B cell (primary cell): ENCODE measurements at regions not wholly inside any gene's neighbourhood (a gene's known extent, or its start where the extent isn't known, plus 50 kb on each side); places are given as distances from the start of the nearest gene placed in this dataset.

Source experiments
- ATAC-seq: fragments of 200-7000 bp; cut with Tn5 transposase; one replicate; pipeline ENCODE4 v1.10.0; 2021; ENCODE audit warnings: low read depth, mild to moderate bottlenecking, moderate number of reproducible peaks, moderate library complexity
- CTCF ChIA-PET: fragments of 350-600 bp; sonication (Branson Sonifier 250); formaldehyde crosslinking; loops from one replicate; lab custom pipeline; 2021; ENCODE audit warnings: antibody characterized with exemption, inconsistent platforms; lab: Charles Lee
- POLR2A ChIA-PET: fragments of 350-600 bp; sonication (Branson Sonifier 250); formaldehyde crosslinking; loops from one replicate; lab custom pipeline; 2021; ENCODE audit warnings: antibody characterized with exemption; lab: Charles Lee
- DNase-seq: peaks from one replicate; pipeline ENCODE4 v3.0.0; 2013
- H2AFZ ChIP-seq: 2 replicates; pipeline ENCODE4 v1.6.1; 2012; ENCODE audit warnings: mild to moderate bottlenecking, low read depth, low read length; ENCODE audit not compliant: insufficient read depth, poor library complexity, severe bottlenecking
- H3K27ac ChIP-seq, 2 donors: 1 replicate in 1 of 2; 2 replicates in 1 of 2; pipeline ENCODE4 v1.5.1; 2012 to 2013; ENCODE audit warnings: low read length in 2 of 2, mild to moderate bottlenecking in 2 of 2, moderate library complexity in 1 of 2
- H3K27me3 ChIP-seq, 4 experiments: fragments of 200-600 bp in 1 of 4; sonication (generic) in 1 of 4; replicated peaks in 1 of 4; 1 replicate in 2 of 4; 2 replicates in 2 of 4; pipeline versions ENCODE4 v1.6.1 to v1.7.0; 2013 to 2016; ENCODE audit warnings: low read length in 3 of 4, mild to moderate bottlenecking in 2 of 4, mixed read lengths in 1 of 4, moderate library complexity in 1 of 4; ENCODE audit not compliant: insufficient read depth in 4 of 4, control insufficient read depth in 3 of 4; ENCODE audit errors: control extremely low read depth in 1 of 4
- H3K36me3 ChIP-seq, 2 experiments: replicated peaks in 1 of 2; 1 replicate in 1 of 2; 2 replicates in 1 of 2; pipeline versions ENCODE4 v1.6.1 to v1.7.1; 2013; ENCODE audit warnings: low read length in 1 of 2; ENCODE audit not compliant: insufficient read depth in 2 of 2, control insufficient read depth in 1 of 2; ENCODE audit errors: control extremely low read depth in 1 of 2, extremely low read depth in 1 of 2
- H3K4me1 ChIP-seq, 2 donors: fragments of 200-600 bp in 1 of 2; sonication (generic) in 1 of 2; 1 replicate in 1 of 2; 2 replicates in 1 of 2; pipeline versions ENCODE4 v1.5.1 to v1.6.1; 2013 to 2017; ENCODE audit warnings: low read length in 2 of 2; ENCODE audit not compliant: control insufficient read depth in 2 of 2, insufficient read depth in 2 of 2
- H3K4me2 ChIP-seq: replicated peaks from 2 replicates; pipeline ENCODE3; 2012; ENCODE audit warnings: mild to moderate bottlenecking, low read depth, low read length; ENCODE audit not compliant: poor library complexity, severe bottlenecking
- H3K4me3 ChIP-seq, 5 experiments: fragments of 200-600 bp in 1 of 5; sonication (generic) in 1 of 5; 1 replicate in 3 of 5; 2 replicates in 2 of 5; pipeline versions ENCODE4 v1.5.1 to v1.7.0; 2011 to 2016; ENCODE audit warnings: low read length in 4 of 5, mild to moderate bottlenecking in 4 of 5, low read depth in 2 of 5, control low read depth in 1 of 5, moderate library complexity in 1 of 5; ENCODE audit not compliant: insufficient read depth in 1 of 5; ENCODE audit errors: control extremely low read depth in 1 of 5, extremely low read depth in 1 of 5
- H3K79me2 ChIP-seq: fragments of 200-600 bp; sonication (generic); one replicate; pipeline ENCODE4 v1.6.0; 2016; ENCODE audit warnings: low read length; ENCODE audit not compliant: control insufficient read depth, insufficient read depth
- H3K9ac ChIP-seq: fragments of 200-600 bp; sonication (generic); 2 replicates; pipeline ENCODE4 v1.6.1; 2017; ENCODE audit warnings: mild to moderate bottlenecking, low read length, moderate library complexity
- H3K9me3 ChIP-seq, 3 donors: one replicate each; pipeline versions ENCODE4 v1.6.1 to v1.7.1; 2013; ENCODE audit warnings: low read length in 2 of 3; ENCODE audit not compliant: control insufficient read depth in 2 of 3, insufficient read depth in 1 of 3; ENCODE audit errors: control extremely low read depth in 1 of 3
- H4K20me1 ChIP-seq: 2 replicates; pipeline ENCODE4 v1.6.0; 2012; ENCODE audit warnings: mild to moderate bottlenecking, low read length; ENCODE audit not compliant: insufficient read depth, control insufficient read depth, poor library complexity, severe bottlenecking
- H3K27ac Mint-ChIP-seq: one replicate; pipeline ENCODE4 v1.8.0; 2021; ENCODE audit warnings: mixed read lengths
- H3K27me3 Mint-ChIP-seq: one replicate; pipeline ENCODE4 v1.8.0; 2021; ENCODE audit warnings: mixed read lengths
- H3K4me1 Mint-ChIP-seq: one replicate; pipeline ENCODE4 v1.8.0; 2021; ENCODE audit warnings: mixed read lengths
- H3K4me3 Mint-ChIP-seq: one replicate; pipeline ENCODE4 v1.8.0; 2021; ENCODE audit warnings: mixed read lengths
- H3K9me3 Mint-ChIP-seq: one replicate; pipeline ENCODE4 v1.8.0; 2022; ENCODE audit warnings: mixed read lengths; ENCODE audit not compliant: insufficient read depth
- EZH2 ChIP-seq: IDR thresholded peaks from 2 replicates; pipeline ENCODE4 v1.6.1; 2012; ENCODE audit warnings: borderline replicate concordance, low read depth, mild to moderate bottlenecking, moderate library complexity, low read length; ENCODE audit not compliant: insufficient read depth, poor library complexity, severe bottlenecking
- WGBS: methylation state at CpG from one replicate; pipeline ENCODE4 v1.1.5; 2013; ENCODE audit warnings: missing lambda C conversion rate; ENCODE audit not compliant: insufficient coverage; 5-methylcytosine and 5-hydroxymethylcytosine counted together
- intact Hi-C: fragments of 100-400 bp; cut with micrococcal nuclease; formaldehyde crosslinking; loops from one replicate; pipeline ENCODE4 v1.10.0; 2022
- TF ChIP-seq, protein P1 (sequence below): fragments of 200-600 bp; IDR thresholded peaks from one replicate; pipeline ENCODE4 v1.8.0; 2022; ENCODE audit warnings: antibody characterized with exemption, mild to moderate bottlenecking

DNA sequence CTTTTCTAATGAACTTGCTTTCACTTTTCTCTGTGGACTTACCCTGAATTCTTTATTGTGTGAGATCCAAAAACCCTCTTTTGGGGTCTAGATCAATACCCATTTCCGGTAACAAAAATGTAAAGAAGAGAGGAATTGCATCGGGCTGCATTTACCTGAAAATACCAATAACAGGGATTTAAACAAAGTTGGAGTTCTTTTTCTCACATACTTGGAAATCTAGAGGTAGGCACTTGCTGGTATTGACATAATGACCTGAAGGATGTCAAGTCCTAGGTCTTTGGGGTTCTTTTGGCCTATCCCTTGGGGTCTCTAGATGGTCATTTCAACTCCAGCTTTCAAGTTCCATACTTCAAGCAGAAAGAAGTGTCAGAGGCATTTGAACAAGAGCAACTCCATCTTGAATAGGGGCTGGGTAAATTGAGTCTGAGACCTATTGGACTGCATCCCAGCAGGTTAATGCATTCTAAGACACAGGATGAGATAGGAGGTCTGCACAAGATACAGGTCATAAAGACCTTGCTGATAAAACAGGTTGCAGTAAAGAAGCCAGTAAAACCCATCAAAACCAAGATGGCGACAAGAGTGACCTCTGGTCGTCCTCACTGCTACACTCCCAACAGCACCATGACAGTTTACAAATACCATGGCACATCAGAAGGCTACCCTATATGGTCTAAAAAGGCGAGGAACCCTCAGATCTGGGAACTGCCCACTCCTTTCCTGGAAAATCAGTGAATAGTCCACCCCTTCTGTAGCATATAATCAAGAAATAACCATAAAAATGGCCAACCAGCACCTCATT lies 50.8 kb upstream of the ZNF280D start:
- ChIA-PET POLR2A (no interaction called here), CTCF (no interaction called here)
- intact Hi-C loops: no loop called here

More for the DNA sequence above, 50.8 kb upstream of the ZNF280D start:
- no peak overlapping the region for H3K4me3 ChIP-seq
- no peak overlapping the region for H2AFZ ChIP-seq
- Mint-ChIP-seq H3K27me3 (peaks cover 9% of the 10 kb centered on the region), H3K9me3 (peaks cover 4% of the 10 kb centered on the region), H3K4me3 (no peak overlapping the region), H3K4me1 (peaks cover 17% of the 10 kb centered on the region), H3K27ac (no peak overlapping the region)
- no peaks in the 10 kb centered on the region for H3K79me2 ChIP-seq
- ATAC-seq (no peak), DNase-seq (no peak)
- no peak overlapping the region for H3K9ac ChIP-seq
- no peaks in the 10 kb centered on the region for H4K20me1 ChIP-seq
- peaks cover 0 to 12% (median 0%) of the 10 kb centered on the region in 3 donors for H3K9me3 ChIP-seq
- WGBS: 95% methylated on average over 3 of the region's 5 CpGs
- no peak overlapping the region for H3K4me2 ChIP-seq
- H3K36me3 ChIP-seq: no peaks in the 10 kb centered on the region
- TF ChIP-seq, protein P1, sequence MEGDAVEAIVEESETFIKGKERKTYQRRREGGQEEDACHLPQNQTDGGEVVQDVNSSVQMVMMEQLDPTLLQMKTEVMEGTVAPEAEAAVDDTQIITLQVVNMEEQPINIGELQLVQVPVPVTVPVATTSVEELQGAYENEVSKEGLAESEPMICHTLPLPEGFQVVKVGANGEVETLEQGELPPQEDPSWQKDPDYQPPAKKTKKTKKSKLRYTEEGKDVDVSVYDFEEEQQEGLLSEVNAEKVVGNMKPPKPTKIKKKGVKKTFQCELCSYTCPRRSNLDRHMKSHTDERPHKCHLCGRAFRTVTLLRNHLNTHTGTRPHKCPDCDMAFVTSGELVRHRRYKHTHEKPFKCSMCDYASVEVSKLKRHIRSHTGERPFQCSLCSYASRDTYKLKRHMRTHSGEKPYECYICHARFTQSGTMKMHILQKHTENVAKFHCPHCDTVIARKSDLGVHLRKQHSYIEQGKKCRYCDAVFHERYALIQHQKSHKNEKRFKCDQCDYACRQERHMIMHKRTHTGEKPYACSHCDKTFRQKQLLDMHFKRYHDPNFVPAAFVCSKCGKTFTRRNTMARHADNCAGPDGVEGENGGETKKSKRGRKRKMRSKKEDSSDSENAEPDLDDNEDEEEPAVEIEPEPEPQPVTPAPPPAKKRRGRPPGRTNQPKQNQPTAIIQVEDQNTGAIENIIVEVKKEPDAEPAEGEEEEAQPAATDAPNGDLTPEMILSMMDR: no peak
- TF ChIP-seq EZH2: no peak
- no peaks in the 10 kb centered on the region for H3K27me3 ChIP-seq
- no peak overlapping the region for H3K27ac ChIP-seq
- H3K4me1 ChIP-seq: peaks cover 7 to 8% of the 10 kb centered on the region in 2 donors
